HEK293 (cell line): ENCODE measurements at regions not wholly inside any gene's neighbourhood (a gene's known extent, or its start where the extent isn't known, plus 50 kb on each side); places are given as distances from the start of the nearest gene placed in this dataset.

Experiments
- CTCF ChIP-seq: fragments of 450-650 bp; formaldehyde crosslinking; IDR thresholded peaks from 2 replicates; pipeline ENCODE4 v1.5.1; 2016; ENCODE audit warnings: missing biosample characterization, missing genetic modification characterization
- ZNF561 ChIP-seq: fragments of 450-650 bp; IDR thresholded peaks from 2 replicates; pipeline ENCODE4 v1.5.1; 2018; ENCODE audit warnings: missing biosample characterization, missing genetic modification characterization, borderline replicate concordance
- ZNF837 ChIP-seq: fragments of 450-650 bp; formaldehyde crosslinking; IDR thresholded peaks from 2 replicates; pipeline ENCODE4 v1.5.1; 2016; ENCODE audit warnings: missing biosample characterization, missing genetic modification characterization
- TF ChIP-seq, protein P1 (sequence below): IDR thresholded peaks from 2 replicates; pipeline ENCODE4 v1.6.1; 2011; ENCODE audit warnings: mild to moderate bottlenecking, low read depth, low read length, borderline replicate concordance

DNA sequence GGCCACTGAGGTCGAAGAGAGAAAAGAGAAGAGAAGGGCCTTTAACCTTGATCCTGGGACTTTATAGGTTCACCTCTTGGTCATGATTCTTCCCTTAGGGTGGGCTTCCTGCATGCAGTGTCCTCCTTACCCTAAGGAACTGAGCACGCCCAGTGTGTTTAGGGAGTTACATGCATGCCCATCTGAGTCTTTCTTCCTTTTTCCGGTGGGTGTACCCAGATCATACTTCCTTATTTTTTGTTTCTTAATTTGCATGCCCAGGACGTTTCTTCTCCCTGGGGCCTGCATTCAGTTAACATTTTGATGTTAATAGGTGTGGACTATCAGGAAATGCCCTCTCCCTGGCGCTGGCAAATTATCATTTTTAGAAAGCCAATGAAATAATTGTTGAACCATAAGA is 91.5 kb downstream of the HTR1B start:
- TF ChIP-seq CTCF (tag by site-specific recombination) (no peak), ZNF561 (tag by site-specific recombination) (no peak), ZNF837 (no peak)
- TF ChIP-seq, protein P1, sequence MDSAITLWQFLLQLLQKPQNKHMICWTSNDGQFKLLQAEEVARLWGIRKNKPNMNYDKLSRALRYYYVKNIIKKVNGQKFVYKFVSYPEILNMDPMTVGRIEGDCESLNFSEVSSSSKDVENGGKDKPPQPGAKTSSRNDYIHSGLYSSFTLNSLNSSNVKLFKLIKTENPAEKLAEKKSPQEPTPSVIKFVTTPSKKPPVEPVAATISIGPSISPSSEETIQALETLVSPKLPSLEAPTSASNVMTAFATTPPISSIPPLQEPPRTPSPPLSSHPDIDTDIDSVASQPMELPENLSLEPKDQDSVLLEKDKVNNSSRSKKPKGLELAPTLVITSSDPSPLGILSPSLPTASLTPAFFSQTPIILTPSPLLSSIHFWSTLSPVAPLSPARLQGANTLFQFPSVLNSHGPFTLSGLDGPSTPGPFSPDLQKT, result no peak
